GM18502 (cell line): ENCODE measurements at regions not wholly inside any gene's neighbourhood (a gene's known extent, or its start where the extent isn't known, plus 50 kb on each side); places are given as distances from the start of the nearest gene placed in this dataset.
"Not testable (repeated sequence)": the region's sequence is repeated elsewhere in the genome, so short reads cannot be mapped to it uniquely, and the experiment has no call there.

Source experiments
- ATAC-seq: cut with Tn5 transposase; IDR thresholded peaks from one replicate; pipeline ENCODE4 v1.9.1; 2021; ENCODE audit warnings: mild to moderate bottlenecking; ENCODE audit not compliant: unreplicated experiment, poor library complexity

GRCh38 chr13:73174521-73175010 is 115.8 kb downstream of the KLF5 start:
- ATAC-seq, result no peak

GRCh38 chr13:73173279-73173811 is 114.5 kb downstream of the KLF5 start:
- no peak for ATAC-seq

GRCh38 chr13:73171926-73172325 is 113.1 kb downstream of the KLF5 start:
- ATAC-seq, result no peak

DNA sequence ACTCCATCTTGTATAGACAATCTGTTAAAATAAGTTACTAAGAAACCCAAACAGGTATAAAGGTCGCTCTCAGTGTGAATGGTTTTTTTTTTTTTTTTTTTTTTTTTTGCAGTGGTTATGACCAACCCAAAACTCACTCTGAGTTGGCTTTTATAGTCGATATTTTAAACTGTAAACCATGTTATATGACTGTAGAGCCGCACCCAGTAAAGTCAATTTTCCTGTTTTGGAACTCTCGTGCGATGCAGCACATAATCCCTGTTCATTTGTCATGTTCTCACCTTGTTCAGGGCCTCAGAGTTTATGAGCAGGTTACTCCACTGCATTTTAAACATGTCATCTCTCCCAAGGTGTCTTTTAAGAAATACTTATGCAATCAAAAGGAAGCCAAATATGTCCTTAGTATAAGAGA is 112.5 kb downstream of the KLF5 start:
- no peak for ATAC-seq

DNA sequence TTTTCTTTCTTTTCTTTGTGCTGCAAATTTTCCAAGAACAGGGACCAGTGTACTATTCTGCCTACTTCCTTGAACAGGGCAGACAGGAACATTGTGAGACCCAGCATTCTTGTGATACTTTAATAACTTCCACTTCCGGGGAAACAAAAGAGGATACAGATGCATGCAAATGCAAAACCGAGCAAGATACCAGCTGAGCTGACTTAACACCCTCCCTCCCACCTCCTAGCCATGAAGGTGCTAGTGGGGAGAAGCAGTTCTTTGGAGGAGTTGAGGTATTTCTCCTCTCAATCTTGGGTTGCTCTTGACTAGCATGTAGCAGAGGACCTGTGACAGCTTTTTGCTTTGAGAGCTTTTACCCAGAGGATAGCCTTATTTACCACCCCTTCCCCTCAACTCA is 111.2 kb downstream of the KLF5 start:
- no peak for ATAC-seq

DNA sequence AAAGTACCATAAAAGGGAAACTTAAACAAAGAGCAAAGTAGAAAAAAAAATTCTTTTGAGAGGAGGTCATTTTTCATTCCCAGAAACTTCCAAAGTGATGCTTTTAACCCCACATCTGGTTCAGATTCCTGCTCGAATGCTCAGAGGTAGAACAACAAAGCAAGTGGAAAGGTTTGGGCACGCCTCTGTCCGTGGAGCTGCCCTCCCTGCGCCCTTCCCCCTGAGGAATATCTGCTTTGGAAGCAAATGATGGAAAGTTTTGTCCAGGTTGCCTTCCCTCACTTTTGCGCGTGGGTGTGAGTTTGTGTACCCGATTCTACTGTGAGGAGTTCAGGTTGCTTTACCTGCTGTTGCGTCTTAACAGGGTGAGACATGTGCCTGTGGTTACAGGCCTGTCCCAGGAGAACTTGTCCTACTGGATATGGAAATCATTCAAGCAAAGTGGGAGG is 110.2 kb downstream of the KLF5 start:
- no peak for ATAC-seq

DNA sequence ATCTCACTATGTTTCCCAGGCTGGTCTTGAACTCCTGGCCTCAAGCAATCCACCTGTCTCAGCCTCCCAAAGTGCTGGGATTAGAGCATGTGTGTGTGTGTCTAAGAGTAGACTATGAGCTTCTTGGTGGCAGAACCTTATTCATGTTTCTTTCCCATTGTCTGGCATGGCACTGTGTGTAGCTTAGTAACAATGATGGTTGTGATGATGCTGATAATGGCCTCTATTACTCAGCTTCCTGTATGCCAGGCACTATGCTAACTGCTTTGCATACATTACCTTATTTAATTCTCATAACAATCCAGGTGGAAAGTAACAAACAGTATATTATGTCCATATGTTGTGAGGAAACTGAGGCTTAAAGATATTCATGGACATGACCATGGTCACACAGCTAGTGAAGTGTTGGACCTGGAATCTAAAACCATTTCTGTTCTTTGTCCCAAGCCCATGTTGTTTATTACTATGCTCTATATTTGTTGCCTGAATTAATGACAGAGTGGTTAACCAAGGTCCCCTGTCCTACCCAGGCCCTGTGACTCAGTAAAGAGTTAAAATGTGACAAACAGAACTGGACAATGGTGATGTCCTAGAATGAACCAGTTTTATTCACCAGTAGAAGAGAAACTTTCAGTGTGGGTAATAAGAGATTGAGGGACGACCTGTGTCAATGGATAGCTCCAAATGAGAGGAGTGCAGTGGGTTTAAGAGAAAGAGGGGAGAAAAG is 109.6 kb downstream of the KLF5 start:
- no peak for ATAC-seq

- ATAC-seq, result no peak
These were observed 108.4 kb downstream of the KLF5 start for GRCh38 chr13:73167028-73167820.

- no peak for ATAC-seq
These were observed 107.4 kb downstream of the KLF5 start for GRCh38 chr13:73166204-73166603.

DNA sequence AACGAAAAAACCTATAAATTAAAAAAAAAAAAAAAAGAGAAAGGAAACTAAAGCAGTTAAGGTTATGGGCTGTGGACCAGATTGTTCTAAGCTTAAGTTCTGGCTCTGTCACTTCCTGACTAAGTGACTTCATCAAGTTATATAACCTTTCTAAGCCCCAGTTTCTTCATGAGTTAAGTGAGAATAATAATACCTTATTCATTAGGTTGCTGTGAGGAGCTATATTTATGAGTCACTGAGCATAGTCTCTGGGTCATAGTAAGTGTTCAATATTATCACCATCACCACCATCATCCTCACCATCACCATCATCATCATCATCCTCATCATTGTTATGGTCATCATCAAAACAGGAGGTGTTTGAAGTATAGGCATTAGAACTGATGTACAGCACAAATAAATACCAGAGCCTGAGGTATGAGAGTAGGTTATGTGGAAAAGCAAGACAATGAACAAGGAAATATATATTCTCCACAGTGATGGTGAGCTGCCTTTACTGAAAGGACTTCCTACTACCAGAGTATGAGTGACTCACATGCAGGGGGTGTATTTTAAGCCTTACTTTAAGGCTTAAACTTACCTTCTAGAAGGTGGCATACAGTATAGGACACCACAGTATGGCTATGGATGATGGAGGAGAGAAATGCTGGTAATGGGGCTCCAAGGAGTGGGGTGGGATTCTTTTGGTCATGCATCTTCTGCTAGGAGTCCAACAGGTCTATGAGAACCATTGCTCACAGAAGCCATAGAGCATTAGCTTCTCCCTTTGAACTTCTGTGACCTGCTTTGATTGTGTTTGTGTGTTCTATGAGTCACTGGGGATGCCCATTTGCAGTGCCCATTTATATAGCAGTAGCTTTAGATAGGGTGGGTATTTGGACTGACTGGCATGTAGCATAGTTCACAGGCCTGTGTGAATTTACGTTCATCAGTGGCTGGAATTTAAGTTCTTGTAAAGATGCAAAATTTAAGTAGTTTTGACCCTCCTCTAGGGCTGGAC is 104.4 kb downstream of the KLF5 start:
- no peak for ATAC-seq

DNA sequence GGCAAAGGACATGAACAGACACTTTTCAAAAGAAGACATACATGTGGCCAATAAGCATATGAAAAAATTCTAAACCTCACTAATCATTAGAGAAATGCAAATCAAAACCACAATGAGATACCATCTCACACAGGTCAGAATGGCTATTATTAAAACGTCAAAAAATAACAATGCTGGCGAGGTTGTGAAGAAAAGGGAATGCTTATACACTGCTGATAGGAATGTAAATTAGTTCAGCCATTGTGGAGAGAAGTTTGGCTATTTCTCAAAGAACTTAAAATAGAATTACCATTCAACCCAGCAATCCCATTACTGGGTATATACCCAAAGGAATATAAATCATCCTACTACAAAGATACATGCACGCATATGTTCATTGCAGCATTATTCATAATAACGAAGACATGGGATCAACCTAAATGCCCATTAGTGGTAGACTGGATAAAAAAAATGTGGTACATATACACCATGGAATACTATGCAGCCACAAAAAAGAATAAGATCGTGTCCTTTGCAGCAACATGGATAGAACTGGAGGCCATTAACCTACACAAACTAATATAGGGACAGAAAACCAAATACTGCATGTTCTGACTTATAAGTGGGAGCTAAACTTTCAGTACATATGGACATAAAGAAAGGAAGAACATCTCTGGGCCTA is 101.7 kb downstream of the KLF5 start:
- ATAC-seq, result not testable (repeated sequence)

DNA sequence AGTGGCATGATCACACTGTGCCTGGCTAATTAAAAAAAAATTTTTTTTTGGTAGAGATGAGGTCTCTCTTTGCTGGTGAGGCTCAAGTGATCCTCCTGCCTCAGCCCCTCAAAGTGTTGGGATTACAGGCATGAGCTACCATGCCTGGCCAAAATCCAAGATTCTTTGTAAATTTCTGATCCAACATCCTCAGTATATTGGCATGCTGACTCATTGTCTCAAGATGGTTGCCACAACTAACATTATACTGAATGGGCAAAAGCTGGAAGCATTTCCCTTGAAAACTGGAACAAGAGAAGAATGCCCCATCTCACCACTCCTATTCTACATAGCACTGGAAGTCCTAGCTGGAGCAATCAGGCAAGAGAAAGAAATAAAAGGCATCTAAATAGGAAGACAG is 100.0 kb downstream of the KLF5 start:
- ATAC-seq, result no peak

GRCh38 chr13:73157031-73157430 is 98.2 kb downstream of the KLF5 start:
- ATAC-seq, result no peak

DNA sequence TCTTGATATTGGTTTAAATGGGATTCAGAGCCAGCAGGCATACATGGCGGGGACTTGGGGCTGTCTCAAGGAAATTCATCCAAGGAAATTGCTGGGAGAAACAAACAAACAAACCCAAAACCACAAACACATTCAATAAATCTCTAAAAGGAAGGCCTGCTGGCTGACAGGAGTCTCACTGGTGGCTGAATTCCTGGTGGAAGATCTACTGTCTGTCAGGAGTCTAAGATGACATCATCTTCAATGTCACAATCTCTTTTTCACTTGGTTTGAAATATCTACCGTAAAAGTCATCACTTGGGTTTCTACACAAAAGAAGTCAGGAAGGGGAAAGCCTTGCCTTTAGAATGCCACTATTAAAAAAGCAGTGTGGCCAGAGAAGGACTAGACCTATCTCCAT is 87.9 kb downstream of the KLF5 start:
- ATAC-seq, result no peak

GRCh38 chr13:73142071-73142470 is 83.3 kb downstream of the KLF5 start:
- ATAC-seq, result no peak

- ATAC-seq, result no peak
These were observed 82.5 kb downstream of the KLF5 start for GRCh38 chr13:73141292-73141771.

DNA sequence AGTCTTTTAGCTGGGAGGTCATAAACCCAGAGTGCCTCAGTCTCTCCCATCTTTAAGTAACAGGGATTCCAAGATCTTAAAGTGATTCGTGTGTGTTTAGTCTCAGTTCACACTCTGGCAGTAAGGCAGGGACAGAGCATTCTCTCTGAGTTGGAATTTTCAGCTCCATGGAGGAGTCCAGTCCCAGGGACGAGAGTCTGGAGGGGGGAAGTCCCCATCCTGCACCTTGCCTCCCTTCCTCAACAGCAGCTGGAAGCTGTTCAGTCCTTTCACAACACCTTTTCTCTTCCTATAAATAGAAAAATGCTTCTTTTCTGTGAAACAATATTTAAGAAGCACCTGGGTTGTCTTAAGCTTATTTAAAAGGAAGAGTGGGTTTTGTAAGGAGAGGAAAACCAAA is 82.0 kb downstream of the KLF5 start:
- no peak for ATAC-seq

DNA sequence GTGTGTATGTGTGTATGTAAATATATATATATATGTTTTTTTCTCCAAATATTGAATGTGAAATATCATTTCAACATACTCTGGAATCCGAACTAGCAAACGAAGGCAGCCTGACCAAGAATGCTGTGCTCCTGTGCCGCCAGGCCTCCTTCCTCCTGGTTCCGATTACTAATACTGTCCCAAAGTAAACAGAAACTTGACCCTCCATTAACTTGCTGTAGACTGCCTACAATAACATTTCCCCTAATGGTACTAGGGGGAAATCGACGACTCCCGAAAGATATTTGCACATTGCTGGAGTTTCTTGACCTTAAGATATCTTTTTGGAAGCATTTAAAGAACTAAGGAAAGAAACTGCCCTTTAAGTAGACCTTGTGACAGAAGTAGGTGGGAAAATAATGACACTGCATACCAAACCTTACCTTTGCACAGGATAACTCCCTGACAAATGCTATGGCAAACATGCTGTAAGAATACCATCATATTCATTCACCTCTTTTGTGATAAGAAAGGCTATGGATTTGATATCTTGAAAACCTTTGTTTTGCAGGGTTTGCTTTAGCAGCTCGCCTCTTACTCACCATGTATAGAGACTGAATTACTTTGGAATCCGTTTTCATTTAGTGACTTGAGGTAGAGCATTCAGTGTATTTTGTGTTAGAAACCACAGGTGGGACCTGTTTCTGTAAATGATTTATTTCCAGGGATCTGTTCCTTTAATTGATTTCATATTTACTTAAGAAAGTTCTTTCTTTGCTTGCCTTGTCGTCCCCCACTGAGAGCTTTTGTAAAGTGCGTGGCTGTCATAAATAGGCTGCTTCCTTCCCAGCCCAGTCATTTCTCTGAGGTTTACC is 80.1 kb downstream of the KLF5 start:
- no peak for ATAC-seq

DNA sequence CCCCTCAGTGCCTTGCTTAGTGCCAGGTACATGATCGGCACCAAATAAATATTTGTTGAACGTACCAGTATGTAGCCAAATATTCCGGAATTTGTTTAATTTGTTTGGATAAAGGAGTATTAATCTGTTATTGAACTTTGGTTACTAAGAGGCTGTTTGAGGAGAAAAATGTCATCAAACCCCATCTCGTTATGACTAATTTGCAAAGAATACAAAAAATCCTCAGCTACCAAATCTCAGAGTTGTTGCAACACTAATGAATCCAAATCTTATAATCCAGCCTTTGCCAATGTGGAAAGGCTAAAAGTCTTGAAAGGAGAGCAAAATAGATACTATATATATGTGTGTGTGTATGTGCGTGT is 79.5 kb downstream of the KLF5 start:
- ATAC-seq, result no peak
